Keratinocyte (primary cell): ENCODE measurements at regions not wholly inside any gene's neighbourhood (a gene's known extent, or its start where the extent isn't known, plus 50 kb on each side); places are given as distances from the start of the nearest gene placed in this dataset.

Source experiments
- DNase-seq: peaks from one replicate; pipeline ENCODE4 v3.0.0-alpha.2; 2011; ENCODE audit warnings: low read depth, missing footprints, low spot score
- FAIRE-seq: peaks from 2 replicates; lab custom pipeline; 2011; peaks lifted over from hg19 to GRCh38; lab: Jason Lieb, UNC
- H2AFZ ChIP-seq: 2 replicates; pipeline ENCODE4 v1.6.0; 2012; ENCODE audit warnings: low read length, control low read depth, inconsistent platforms; ENCODE audit not compliant: control insufficient read depth
- H3K27ac ChIP-seq: 2 replicates; pipeline ENCODE4 v1.5.1; 2011; ENCODE audit warnings: low read length; ENCODE audit not compliant: control insufficient read depth, insufficient read depth
- H3K27me3 ChIP-seq: 3 replicates; pipeline ENCODE4 v1.6.0; 2011; ENCODE audit warnings: low read length; ENCODE audit not compliant: control insufficient read depth, insufficient read depth; ENCODE audit errors: extremely low read depth
- H3K36me3 ChIP-seq, 2 experiments: 2 replicates in 1 of 2; 3 replicates in 1 of 2; pipeline ENCODE4 v1.5.1; 2011; ENCODE audit warnings: low read length in 2 of 2, mild to moderate bottlenecking in 1 of 2; ENCODE audit not compliant: control insufficient read depth in 2 of 2, insufficient read depth in 2 of 2; ENCODE audit errors: extremely low read depth in 1 of 2
- H3K4me1 ChIP-seq: 3 replicates; pipeline ENCODE4 v1.5.1; 2011; ENCODE audit warnings: low read length; ENCODE audit not compliant: control insufficient read depth, insufficient read depth; ENCODE audit errors: extremely low read depth
- H3K4me2 ChIP-seq: 3 replicates; pipeline ENCODE4 v1.6.0; 2011; ENCODE audit warnings: low read depth, low read length; ENCODE audit not compliant: control insufficient read depth, insufficient read depth; ENCODE audit errors: extremely low read depth
- H3K4me3 ChIP-seq, 3 experiments: fragments of 200-600 bp in 1 of 3; sonication (generic) in 1 of 3; 2 replicates in 2 of 3; 3 replicates in 1 of 3; pipeline ENCODE4 v1.5.1; 2011 to 2016; ENCODE audit warnings: low read length in 3 of 3, mild to moderate bottlenecking in 3 of 3, control low read depth in 2 of 3, inconsistent platforms in 1 of 3, low read depth in 1 of 3, mixed read lengths in 1 of 3, mixed run types in 1 of 3, moderate library complexity in 1 of 3; ENCODE audit not compliant: control insufficient read depth in 2 of 3, insufficient read depth in 2 of 3; ENCODE audit errors: extremely low read depth in 1 of 3
- H3K79me2 ChIP-seq: 2 replicates; pipeline ENCODE4 v1.6.0; 2012; ENCODE audit warnings: low read length; ENCODE audit not compliant: control insufficient read depth, insufficient read depth
- H3K9ac ChIP-seq: 3 replicates; pipeline ENCODE4 v1.6.0; 2011; ENCODE audit warnings: low read length; ENCODE audit not compliant: control insufficient read depth, insufficient read depth; ENCODE audit errors: extremely low read depth
- H3K9me1 ChIP-seq: 3 replicates; pipeline ENCODE4 v1.6.0; 2011; ENCODE audit warnings: low read length; ENCODE audit not compliant: control insufficient read depth, insufficient read depth; ENCODE audit errors: extremely low read depth
- H3K9me3 ChIP-seq: 2 replicates; pipeline ENCODE4 v1.5.1; 2012; ENCODE audit warnings: low read depth, low read length; ENCODE audit not compliant: control insufficient read depth
- H4K20me1 ChIP-seq: 3 replicates; pipeline ENCODE4 v1.6.0; 2011; ENCODE audit warnings: low read length; ENCODE audit not compliant: control insufficient read depth, insufficient read depth; ENCODE audit errors: extremely low read depth
- EZH2 ChIP-seq: IDR thresholded peaks from one replicate; pipeline ENCODE4 v1.6.1; 2012; ENCODE audit warnings: inconsistent platforms, mild to moderate bottlenecking, low read length, moderate library complexity
- dilution Hi-C: fragments of 300-500 bp; cut with MboI; formaldehyde crosslinking; loops from one replicate; pipeline ENCODE4 v1.7.0; 2020; ENCODE audit warnings: low sequenced_read_pairs; ENCODE audit not compliant: extremely low pct_ligation_motif_present
- TF ChIP-seq, protein P1 (sequence below), 3 experiments: IDR thresholded peaks in 1 of 3; conservative IDR thresholded peaks in 1 of 3; optimal IDR thresholded peaks in 1 of 3; 2 replicates in 2 of 3; 3 replicates in 1 of 3; pipeline versions ENCODE3 to v1.5.1; 2011; ENCODE audit warnings: low read length in 3 of 3, mild to moderate bottlenecking in 3 of 3, moderate library complexity in 2 of 3, control low read depth in 1 of 3, inconsistent platforms in 1 of 3; ENCODE audit not compliant: insufficient read depth in 2 of 3; ENCODE audit errors: extremely low read depth in 1 of 3

DNA sequence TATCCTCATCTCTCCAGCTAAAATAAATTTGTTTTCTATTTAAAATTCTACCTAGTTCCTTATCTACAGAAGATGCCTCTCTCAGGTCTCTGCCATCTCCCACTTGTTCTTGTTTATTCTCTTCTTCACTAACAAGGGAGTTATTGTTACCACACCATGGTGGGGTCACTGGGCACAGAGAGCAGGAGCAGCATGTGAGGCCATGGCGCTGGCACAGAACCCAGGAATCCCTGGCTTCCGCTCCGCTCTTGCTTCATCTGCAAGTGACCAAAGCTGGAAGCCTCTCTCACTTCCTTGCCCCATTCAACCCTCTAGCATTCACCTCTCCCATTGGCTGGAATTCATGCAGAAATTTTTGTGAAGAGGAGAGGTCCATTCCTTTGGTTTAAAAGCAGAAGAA, 190.7 kb upstream of the NCAM1 start:
- FAIRE-seq (no peak), DNase-seq (no peak)
- Histone ChIP-seq H3K9ac (no peak overlapping the region), H3K36me3 (no peaks in the 10 kb centered on the region), H2AFZ (no peak overlapping the region), H3K9me1 (no peaks in the 10 kb centered on the region), H3K4me2 (no peak overlapping the region), H4K20me1 (no peaks in the 10 kb centered on the region), H3K9me3 (no peaks in the 10 kb centered on the region), H3K4me1 (no peaks in the 10 kb centered on the region), H3K27ac (no peak overlapping the region), H3K4me3 (no peak overlapping the region), H3K27me3 (no peaks in the 10 kb centered on the region), H3K79me2 (no peaks in the 10 kb centered on the region)
- dilution Hi-C loops: no loop called here
- TF ChIP-seq, protein P1, sequence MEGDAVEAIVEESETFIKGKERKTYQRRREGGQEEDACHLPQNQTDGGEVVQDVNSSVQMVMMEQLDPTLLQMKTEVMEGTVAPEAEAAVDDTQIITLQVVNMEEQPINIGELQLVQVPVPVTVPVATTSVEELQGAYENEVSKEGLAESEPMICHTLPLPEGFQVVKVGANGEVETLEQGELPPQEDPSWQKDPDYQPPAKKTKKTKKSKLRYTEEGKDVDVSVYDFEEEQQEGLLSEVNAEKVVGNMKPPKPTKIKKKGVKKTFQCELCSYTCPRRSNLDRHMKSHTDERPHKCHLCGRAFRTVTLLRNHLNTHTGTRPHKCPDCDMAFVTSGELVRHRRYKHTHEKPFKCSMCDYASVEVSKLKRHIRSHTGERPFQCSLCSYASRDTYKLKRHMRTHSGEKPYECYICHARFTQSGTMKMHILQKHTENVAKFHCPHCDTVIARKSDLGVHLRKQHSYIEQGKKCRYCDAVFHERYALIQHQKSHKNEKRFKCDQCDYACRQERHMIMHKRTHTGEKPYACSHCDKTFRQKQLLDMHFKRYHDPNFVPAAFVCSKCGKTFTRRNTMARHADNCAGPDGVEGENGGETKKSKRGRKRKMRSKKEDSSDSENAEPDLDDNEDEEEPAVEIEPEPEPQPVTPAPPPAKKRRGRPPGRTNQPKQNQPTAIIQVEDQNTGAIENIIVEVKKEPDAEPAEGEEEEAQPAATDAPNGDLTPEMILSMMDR (optimal IDR thresholded peaks at IDR 0.05 in 1 of 3, IDR thresholded peaks at IDR 0.05 in 1 of 3, conservative IDR thresholded peaks at IDR 0.05 in 1 of 3; ENCODE audit: extremely low read depth in 1 of 3, insufficient read depth in 2 of 3, low read length in 3 of 3): no peak
- TF ChIP-seq EZH2: no peak

- no peaks in the 10 kb centered on the region for H4K20me1 ChIP-seq
- H3K4me3 ChIP-seq: no peak overlapping the region
- no peak for FAIRE-seq
- H3K36me3 ChIP-seq: no peaks in the 10 kb centered on the region
- no peaks in the 10 kb centered on the region for H3K27me3 ChIP-seq
- no peaks in the 10 kb centered on the region for H3K9me1 ChIP-seq
- no peaks in the 10 kb centered on the region for H3K79me2 ChIP-seq
- TF ChIP-seq, protein P1 (optimal IDR thresholded peaks at IDR 0.05 in 1 of 3, IDR thresholded peaks at IDR 0.05 in 1 of 3, conservative IDR thresholded peaks at IDR 0.05 in 1 of 3; ENCODE audit: extremely low read depth in 1 of 3, insufficient read depth in 2 of 3, low read length in 3 of 3): no peak
- TF ChIP-seq EZH2: no peak
- dilution Hi-C loops: no loop called here
- H3K4me2 ChIP-seq: no peak overlapping the region
- no peak overlapping the region for H2AFZ ChIP-seq
- no peaks in the 10 kb centered on the region for H3K4me1 ChIP-seq
- no peak overlapping the region for H3K9ac ChIP-seq
- H3K27ac ChIP-seq: no peak overlapping the region
- H3K9me3 ChIP-seq: no peaks in the 10 kb centered on the region
- DNase-seq: no peak
Measured at GRCh38 chr11:112771851-112772250, 189.4 kb upstream of the NCAM1 start.
